Spleen (tissue), 7 donors: ENCODE measurements at regions not wholly inside any gene's neighbourhood (a gene's known extent, or its start where the extent isn't known, plus 50 kb on each side); places are given as distances from the start of the nearest gene placed in this dataset.

Experiments used
- POLR2A ChIP-seq, 3 donors: fragments of 450-650 bp; IDR thresholded peaks; one replicate each; pipeline ENCODE4 v1.5.1; 2017; ENCODE audit warnings: antibody characterized with exemption in 3 of 3, mild to moderate bottlenecking in 1 of 3
- POLR2AphosphoS5 ChIP-seq, 3 donors: sonication (generic); formaldehyde crosslinking; IDR thresholded peaks; one replicate each; pipeline ENCODE4 v1.5.1; 2017; ENCODE audit warnings: antibody characterized with exemption in 3 of 3
- TF ChIP-seq, protein P1 (sequence below), 11 experiments: fragments of 200-600 bp in 7 of 11; fragments of 450-650 bp in 4 of 11; sonication (generic) in 4 of 11; IDR thresholded peaks in 8 of 11; conservative IDR thresholded peaks in 3 of 11; 1 replicate in 7 of 11; 2 replicates in 4 of 11; pipeline versions ENCODE4 v1.4.0 to v1.8.0; 2016 to 2021; ENCODE audit warnings: antibody characterized with exemption in 11 of 11, inconsistent platforms in 4 of 11, mild to moderate bottlenecking in 1 of 11
- donor health status: DM: no; HTN: no; CAD: no; lungs with moderate emphysema.
- donor health status: DM: no; HTN: no; CAD: no.
- donor health status: DM: no; HTN: no; CAD: no.

DNA sequence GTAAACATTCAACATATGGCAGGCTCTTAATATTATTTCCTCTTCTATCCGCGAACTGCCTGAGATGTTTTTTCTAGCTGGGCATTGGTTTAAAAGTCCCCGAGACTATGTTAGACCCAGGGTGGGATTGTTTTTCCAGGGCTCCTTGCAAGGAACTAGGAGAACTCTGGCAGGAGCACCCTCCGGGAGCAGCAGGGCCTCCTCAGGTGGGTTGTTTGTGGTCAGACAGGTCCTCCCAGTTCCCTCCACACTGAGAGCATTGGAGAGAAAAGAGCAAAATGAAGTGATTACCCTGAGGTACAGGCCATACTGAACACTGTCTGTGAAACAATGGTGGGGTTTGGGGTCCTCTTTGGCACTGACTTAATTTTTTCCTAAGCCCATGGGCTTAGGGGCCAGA, 115.9 kb upstream of the LGALSL start:
- TF ChIP-seq POLR2A (IDR thresholded peaks at IDR 0.05) (no peak), POLR2AphosphoS5 (IDR thresholded peaks at IDR 0.05) (no peak)
- TF ChIP-seq, protein P1, sequence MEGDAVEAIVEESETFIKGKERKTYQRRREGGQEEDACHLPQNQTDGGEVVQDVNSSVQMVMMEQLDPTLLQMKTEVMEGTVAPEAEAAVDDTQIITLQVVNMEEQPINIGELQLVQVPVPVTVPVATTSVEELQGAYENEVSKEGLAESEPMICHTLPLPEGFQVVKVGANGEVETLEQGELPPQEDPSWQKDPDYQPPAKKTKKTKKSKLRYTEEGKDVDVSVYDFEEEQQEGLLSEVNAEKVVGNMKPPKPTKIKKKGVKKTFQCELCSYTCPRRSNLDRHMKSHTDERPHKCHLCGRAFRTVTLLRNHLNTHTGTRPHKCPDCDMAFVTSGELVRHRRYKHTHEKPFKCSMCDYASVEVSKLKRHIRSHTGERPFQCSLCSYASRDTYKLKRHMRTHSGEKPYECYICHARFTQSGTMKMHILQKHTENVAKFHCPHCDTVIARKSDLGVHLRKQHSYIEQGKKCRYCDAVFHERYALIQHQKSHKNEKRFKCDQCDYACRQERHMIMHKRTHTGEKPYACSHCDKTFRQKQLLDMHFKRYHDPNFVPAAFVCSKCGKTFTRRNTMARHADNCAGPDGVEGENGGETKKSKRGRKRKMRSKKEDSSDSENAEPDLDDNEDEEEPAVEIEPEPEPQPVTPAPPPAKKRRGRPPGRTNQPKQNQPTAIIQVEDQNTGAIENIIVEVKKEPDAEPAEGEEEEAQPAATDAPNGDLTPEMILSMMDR (IDR thresholded peaks at IDR 0.05 in 8 of 11, conservative IDR thresholded peaks at IDR 0.05 in 3 of 11): no peak
